ENCODE measurements at regions not wholly inside any gene's neighbourhood (a gene's known extent, or its start where the extent isn't known, plus 50 kb on each side); places are given as distances from the start of the nearest gene placed in this dataset.

GRCh38 chr18:10038268-10038667, 124.5 kb downstream of the VAPA start:
- TF ChIP-seq CTCF (IDR thresholded peaks at IDR 0.05; ENCODE audit: insufficient read depth, low read length) (peak; percentile 17), REST (IDR thresholded peaks at IDR 0.05; ENCODE audit: insufficient replicate concordance, low read depth) (no peak), POLR2AphosphoS5 (IDR thresholded peaks at IDR 0.05; ENCODE audit: low read depth) (no peak), SPI1 (IDR thresholded peaks at IDR 0.05; ENCODE audit: borderline replicate concordance, low read depth) (no peak), GABPA (IDR thresholded peaks at IDR 0.05; ENCODE audit: low read depth) (no peak)

Data from HL-60 (cell line).